Testis (tissue), 2 donors: ENCODE measurements at regions not wholly inside any gene's neighbourhood (a gene's known extent, or its start where the extent isn't known, plus 50 kb on each side); places are given as distances from the start of the nearest gene placed in this dataset.

Source experiments
- DNase-seq: peaks from one replicate; pipeline ENCODE4 v3.0.0-alpha.2; 2019
- H3K27ac ChIP-seq, 2 donors: fragments of 200-600 bp; sonication (generic); one replicate each; pipeline ENCODE4 v1.5.1; 2019
- H3K27me3 ChIP-seq: fragments of 200-600 bp; sonication (generic); one replicate; pipeline ENCODE4 v1.5.1; 2019
- H3K36me3 ChIP-seq: fragments of 200-600 bp; sonication (generic); one replicate; pipeline ENCODE4 v1.5.1; 2017; ENCODE audit warnings: low read depth; ENCODE audit errors: missing control alignments
- H3K4me1 ChIP-seq: fragments of 200-600 bp; sonication (generic); one replicate; pipeline ENCODE4 v1.5.1; 2019
- H3K4me3 ChIP-seq, 2 donors: fragments of 200-600 bp; sonication (generic); one replicate each; pipeline ENCODE4 v1.5.1; 2017 to 2019
- H3K9me3 ChIP-seq: fragments of 200-600 bp; sonication (generic); one replicate; pipeline ENCODE4 v1.5.1; 2017
- POLR2A ChIP-seq: fragments of 450-650 bp; IDR thresholded peaks from one replicate; pipeline ENCODE4 v1.6.1; 2017; ENCODE audit warnings: antibody characterized with exemption, mild to moderate bottlenecking, moderate library complexity
- WGBS, 2 donors: methylation state at CpG; one replicate each; pipeline ENCODE4 v1.1.5; 2018; 5-methylcytosine and 5-hydroxymethylcytosine counted together
- intact Hi-C: fragments of 100-400 bp; cut with DNase I; formaldehyde crosslinking; loops from one replicate; pipeline ENCODE4 v1.15.1; 2023; ENCODE audit warnings: low total_unique reads
- TF ChIP-seq, protein P1 (sequence below), 3 experiments: fragments of 450-650 bp in 2 of 3; fragments of 200-600 bp in 1 of 3; sonication (generic) in 1 of 3; IDR thresholded peaks; one replicate each; pipeline ENCODE4 v1.5.1; 2016 to 2019; ENCODE audit warnings: antibody characterized with exemption in 3 of 3, mild to moderate bottlenecking in 2 of 3, moderate library complexity in 1 of 3

DNA sequence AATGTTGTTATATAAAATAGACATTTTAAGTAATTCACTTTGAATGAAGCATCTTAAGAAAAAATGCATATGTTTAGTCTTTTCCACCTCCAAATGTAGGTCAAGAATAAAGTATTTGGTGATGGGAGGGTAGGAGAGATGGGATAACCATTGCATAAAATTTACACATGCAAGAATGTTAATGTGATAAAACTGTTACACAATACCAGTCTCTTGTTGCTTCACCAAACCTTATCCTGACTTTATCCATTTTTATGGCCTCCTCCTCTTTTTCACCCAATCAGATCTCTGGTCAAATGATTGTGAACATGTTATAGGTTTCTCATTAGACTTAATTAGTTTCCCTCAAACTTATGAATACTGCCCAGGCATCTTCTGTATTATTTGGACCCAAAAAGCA lies 994.5 kb upstream of the FLRT2 start:
- intact Hi-C loops = no loop called here
- TF ChIP-seq, protein P1, sequence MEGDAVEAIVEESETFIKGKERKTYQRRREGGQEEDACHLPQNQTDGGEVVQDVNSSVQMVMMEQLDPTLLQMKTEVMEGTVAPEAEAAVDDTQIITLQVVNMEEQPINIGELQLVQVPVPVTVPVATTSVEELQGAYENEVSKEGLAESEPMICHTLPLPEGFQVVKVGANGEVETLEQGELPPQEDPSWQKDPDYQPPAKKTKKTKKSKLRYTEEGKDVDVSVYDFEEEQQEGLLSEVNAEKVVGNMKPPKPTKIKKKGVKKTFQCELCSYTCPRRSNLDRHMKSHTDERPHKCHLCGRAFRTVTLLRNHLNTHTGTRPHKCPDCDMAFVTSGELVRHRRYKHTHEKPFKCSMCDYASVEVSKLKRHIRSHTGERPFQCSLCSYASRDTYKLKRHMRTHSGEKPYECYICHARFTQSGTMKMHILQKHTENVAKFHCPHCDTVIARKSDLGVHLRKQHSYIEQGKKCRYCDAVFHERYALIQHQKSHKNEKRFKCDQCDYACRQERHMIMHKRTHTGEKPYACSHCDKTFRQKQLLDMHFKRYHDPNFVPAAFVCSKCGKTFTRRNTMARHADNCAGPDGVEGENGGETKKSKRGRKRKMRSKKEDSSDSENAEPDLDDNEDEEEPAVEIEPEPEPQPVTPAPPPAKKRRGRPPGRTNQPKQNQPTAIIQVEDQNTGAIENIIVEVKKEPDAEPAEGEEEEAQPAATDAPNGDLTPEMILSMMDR (IDR thresholded peaks at IDR 0.05) = no peak
- no peak for TF ChIP-seq POLR2A
- no peak overlapping the region for H3K27ac ChIP-seq

DNA sequence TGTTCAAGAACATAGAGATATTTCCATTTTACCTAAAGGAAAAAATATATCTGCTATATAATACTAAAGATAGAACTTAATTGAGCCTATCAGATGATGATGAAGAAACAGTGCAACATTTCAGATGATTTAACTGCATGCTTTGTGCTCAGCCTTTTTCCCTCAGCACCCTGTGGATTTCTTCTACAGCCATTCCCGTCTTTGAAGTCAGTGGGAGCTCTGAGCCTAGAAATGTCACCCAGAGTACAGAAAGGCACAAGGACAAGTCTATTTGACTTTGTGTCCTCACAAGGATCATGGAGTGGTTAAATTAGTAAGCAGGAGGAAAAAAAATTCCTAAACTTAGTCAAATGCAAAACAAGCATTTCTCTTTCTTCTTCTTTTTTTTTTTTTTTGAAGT lies 994.0 kb upstream of the FLRT2 start:
- DNase-seq = no peak
- WGBS, 2 donors = 50 to 86% methylated on average over 1 of the region's 1 CpG
- Histone ChIP-seq H3K36me3 (no peaks in the 10 kb centered on the region), H3K4me3 (no peak overlapping the region), H3K9me3 (no peaks in the 10 kb centered on the region), H3K27ac (no peak overlapping the region), H3K4me1 (no peaks in the 10 kb centered on the region), H3K27me3 (no peaks in the 10 kb centered on the region)
- intact Hi-C loops = no loop called here
- TF ChIP-seq POLR2A = no peak
- TF ChIP-seq, protein P1 (IDR thresholded peaks at IDR 0.05) = no peak

More for the DNA sequence above, 994.5 kb upstream of the FLRT2 start:
- Histone ChIP-seq H3K4me3 (no peak overlapping the region), H3K4me1 (no peaks in the 10 kb centered on the region), H3K27me3 (no peaks in the 10 kb centered on the region), H3K9me3 (no peaks in the 10 kb centered on the region), H3K36me3 (no peaks in the 10 kb centered on the region)
- no peak for DNase-seq

DNA sequence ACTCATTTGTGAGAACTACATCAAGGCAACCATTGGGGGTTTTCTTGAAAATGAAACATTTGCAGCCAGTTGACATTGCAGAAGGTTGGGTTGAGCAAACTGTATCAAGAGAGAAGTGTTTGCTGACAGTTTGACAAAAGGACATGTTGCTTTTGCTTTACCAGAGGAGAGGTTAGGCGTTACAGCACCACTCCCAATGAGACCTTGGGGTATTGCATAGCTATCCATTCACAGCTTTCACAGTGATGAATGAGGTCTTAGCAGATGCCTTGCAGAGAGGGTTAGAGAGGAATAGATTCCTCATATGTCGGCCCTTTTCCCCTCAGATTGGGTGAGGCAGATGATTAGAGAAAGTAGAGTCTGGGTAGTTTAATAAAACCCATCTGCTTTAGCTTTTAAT lies 988.9 kb upstream of the FLRT2 start:
- no peak overlapping the region for H3K4me3 ChIP-seq
- no peak for DNase-seq
- intact Hi-C loops = no loop called here
- TF ChIP-seq, protein P1 (IDR thresholded peaks at IDR 0.05) = no peak
- TF ChIP-seq POLR2A = no peak
- no peaks in the 10 kb centered on the region for H3K9me3 ChIP-seq
- H3K36me3 ChIP-seq = no peaks in the 10 kb centered on the region
- no peaks in the 10 kb centered on the region for H3K27me3 ChIP-seq
- peaks cover 5% of the 10 kb centered on the region for H3K4me1 ChIP-seq
- H3K27ac ChIP-seq = no peak overlapping the region
- 47 to 75% methylated on average over 2 of the region's 2 CpGs for WGBS, 2 donors

DNA sequence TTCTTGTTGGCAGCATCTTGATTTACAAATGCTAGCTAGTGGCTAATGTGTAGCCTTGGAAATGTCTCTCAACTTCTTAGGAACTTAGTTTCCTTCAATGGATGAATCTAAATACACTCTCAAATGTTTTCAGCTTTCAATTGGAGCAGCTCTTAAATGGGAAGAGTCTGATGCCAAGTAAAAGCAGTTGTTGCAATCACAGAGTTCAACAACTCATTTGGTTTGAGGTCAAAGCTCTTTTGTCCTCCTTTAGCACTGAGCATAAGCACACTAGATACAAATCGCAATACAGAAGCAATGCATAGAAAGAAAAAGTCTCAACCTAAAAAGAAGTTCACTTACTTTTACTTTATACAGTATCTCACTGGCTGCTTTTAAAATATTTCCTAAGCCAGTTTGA lies 986.1 kb upstream of the FLRT2 start:
- H3K4me3 ChIP-seq = no peak overlapping the region
- peaks cover 5% of the 10 kb centered on the region for H3K4me1 ChIP-seq
- no peak overlapping the region for H3K27ac ChIP-seq
- no peaks in the 10 kb centered on the region for H3K9me3 ChIP-seq
- TF ChIP-seq, protein P1 (IDR thresholded peaks at IDR 0.05) = no peak
- DNase-seq = no peak
- intact Hi-C loops = no loop called here
- no peaks in the 10 kb centered on the region for H3K36me3 ChIP-seq
- H3K27me3 ChIP-seq = no peaks in the 10 kb centered on the region
- WGBS, 2 donors = 56 to 59% methylated on average over 1 of the region's 1 CpG

DNA sequence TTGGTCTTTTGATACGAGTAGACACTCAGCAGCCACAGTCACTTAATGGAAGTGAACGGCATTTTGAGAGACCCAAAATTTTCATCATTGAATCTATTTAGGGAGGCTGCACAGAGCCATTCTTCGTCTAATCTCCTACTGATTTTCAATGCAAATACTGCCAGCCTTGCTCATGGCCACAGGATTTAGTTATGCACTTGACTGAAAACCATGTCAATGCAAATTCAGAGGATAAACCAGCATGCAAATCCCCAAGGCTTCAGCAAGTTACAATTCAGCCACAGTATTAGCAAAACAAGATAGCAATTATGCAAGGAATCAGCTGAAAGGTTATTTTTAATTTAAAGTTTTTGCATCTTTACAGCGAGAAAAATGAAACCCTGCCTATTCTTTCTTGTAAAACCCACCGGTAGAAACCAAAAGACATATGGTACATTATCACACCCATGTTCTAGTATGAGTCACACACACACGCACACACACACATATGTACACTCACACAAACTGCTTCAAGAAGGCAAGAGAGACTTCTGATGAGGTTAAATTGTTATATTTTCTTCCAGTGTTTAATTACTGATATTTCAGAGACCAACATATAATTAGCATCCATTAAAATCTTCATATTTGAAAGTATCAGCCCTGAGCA lies 985.3 kb upstream of the FLRT2 start:
- Histone ChIP-seq H3K4me3 (no peak overlapping the region), H3K27ac (no peak overlapping the region), H3K36me3 (no peaks in the 10 kb centered on the region), H3K9me3 (no peaks in the 10 kb centered on the region), H3K27me3 (no peaks in the 10 kb centered on the region), H3K4me1 (peaks cover 5% of the 10 kb centered on the region)
- no peak for TF ChIP-seq POLR2A
- TF ChIP-seq, protein P1 (IDR thresholded peaks at IDR 0.05) = no peak
- WGBS, 2 donors = 70 to 71% methylated on average over 6 of the region's 6 CpGs
- intact Hi-C loops = no loop called here
- DNase-seq = no peak
